ENCODE measurements at regions not wholly inside any gene's neighbourhood (a gene's known extent, or its start where the extent isn't known, plus 50 kb on each side); places are given as distances from the start of the nearest gene placed in this dataset.
"Not testable (repeated sequence)": the region's sequence is repeated elsewhere in the genome, so short reads cannot be mapped to it uniquely, and the experiment has no call there.

DNA sequence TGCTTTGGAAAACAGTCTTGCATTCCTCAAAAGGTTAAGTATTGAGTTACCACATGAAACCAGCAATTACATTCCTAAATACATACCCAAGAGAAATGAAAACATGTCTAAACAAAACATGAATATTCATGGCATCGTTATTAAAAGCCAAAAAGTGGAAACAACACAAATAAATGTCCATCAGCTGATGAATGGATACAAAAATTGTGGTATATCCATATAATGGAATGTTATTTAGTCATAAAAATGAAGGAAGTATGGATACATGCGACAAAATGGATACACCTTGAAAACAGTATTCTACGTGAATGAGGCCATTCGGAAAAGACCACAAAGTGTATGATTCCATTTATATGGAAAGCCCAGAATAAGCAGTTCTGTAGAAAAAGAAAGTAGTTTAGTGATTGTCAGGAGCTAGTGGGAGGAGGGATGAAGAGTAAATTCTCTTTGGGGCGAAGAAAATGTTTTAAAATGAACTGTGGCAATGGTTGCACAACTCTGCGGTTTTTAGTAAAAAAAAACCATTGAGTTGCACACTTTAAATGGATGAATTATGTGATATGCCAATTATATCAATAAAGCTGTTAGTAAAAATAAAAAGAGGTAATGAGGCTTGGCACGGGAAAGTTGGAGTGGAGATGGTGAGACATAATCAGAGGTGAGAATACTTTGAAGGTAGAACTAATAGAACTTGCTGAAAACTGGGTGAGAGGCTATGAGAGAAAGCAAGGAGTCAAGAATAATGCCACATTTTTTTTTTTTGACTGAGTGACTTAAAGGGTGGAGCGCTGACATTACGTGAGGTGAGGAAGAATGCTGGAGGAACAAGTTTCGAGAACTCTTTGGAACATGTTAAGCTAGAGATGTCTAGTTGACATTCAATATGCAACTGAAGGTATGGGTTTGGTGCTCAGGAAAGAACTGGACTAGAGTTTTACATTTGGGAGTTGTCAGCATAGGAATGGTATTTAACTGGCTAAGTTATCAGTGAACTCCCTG lies 194.9 kb upstream of the ZNF608 start:
- H3K27ac ChIP-seq (ENCODE audit: low read depth, low read length) = no peak overlapping the region
- WGBS, 3 donors = 76 to 87% (median 79%) methylated on average over 10 of the region's 10 CpGs

DNA sequence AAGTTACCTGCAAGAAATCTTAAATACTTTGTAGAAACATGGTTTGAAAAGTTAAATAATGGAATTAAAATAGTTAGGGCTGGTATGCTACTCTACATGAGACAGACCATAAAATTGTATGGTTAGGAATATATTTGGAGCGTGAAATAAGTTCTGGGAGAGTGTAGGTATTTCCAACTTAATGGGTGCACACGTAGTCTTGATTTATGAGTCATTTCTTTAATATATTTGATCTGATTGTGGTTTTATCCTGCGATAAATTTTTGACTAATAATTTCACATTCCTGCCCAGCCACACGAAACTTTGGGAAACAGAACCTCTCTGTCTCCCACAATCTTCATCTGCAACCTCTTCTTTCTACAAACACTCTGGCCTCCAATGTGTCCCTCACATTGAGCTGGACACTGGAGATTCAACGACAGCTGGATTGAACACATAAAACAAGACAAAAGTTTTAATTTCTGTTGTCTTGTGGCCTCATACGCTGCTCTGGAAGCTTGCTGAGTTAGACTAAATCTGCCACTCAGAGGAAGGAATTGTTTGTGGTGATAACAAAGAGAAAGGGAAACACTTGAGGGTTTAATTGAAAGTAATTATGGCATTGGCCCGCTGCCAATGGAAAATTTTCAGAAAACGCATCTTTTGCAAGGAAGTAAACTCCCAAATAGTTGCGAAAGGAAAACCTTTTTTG lies 201.8 kb upstream of the ZNF608 start:
- no peak overlapping the region for H3K27ac ChIP-seq (ENCODE audit: low read depth, low read length)
- 39 to 78% (median 41%) methylated on average over 9 of the region's 9 CpGs for WGBS, 3 donors

DNA sequence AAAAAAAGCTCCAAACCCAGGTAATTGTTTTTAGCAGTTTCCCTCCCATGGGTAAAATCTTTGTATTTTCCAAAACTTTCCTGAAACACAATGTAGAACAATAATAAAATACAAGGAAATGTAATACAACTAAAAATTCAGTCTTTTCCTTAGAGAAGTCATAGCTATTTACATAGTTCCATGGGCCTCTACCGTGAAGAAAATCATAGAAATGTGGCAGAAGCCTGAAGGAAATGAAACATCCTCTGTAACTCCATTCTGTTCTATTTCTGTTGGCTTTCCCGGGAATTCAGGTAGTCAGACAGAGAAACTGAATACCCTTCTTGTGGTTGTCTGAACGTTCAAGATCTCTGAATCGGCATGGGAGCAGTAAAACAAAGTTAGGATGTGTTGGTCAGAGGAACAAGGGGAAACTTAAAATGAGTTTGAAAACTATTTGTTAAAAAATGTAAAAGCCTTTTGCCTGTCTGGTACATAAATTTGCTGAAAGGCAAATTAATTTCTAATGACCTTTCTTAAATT lies 202.4 kb upstream of the ZNF608 start:
- H3K27ac ChIP-seq (ENCODE audit: low read depth, low read length) = no peak overlapping the region
- WGBS, 3 donors = 29 to 77% (median 33%) methylated on average over 4 of the region's 4 CpGs

DNA sequence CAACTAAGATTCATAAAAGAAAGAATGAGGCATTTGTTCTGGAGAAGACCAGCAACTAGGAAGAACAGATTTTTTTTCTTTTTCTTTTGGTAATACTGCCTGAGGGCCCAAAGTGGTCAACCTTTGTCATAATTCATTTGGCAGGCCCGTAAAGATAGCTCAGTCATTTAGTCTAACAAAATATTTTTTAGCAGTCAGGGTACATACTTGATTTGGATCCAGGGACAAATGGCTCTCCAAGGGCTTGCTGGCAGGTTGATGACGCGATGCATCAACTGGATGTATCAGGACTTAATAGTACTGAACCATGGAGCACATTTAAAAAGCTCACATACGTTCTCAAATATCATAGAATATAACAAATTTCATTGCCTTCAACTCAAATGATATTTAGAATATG lies 203.4 kb upstream of the ZNF608 start:
- no peak overlapping the region for H3K27ac ChIP-seq (ENCODE audit: low read depth, low read length)
- 75 to 76% (median 76%) methylated on average over 4 of the region's 4 CpGs for WGBS, 3 donors

DNA sequence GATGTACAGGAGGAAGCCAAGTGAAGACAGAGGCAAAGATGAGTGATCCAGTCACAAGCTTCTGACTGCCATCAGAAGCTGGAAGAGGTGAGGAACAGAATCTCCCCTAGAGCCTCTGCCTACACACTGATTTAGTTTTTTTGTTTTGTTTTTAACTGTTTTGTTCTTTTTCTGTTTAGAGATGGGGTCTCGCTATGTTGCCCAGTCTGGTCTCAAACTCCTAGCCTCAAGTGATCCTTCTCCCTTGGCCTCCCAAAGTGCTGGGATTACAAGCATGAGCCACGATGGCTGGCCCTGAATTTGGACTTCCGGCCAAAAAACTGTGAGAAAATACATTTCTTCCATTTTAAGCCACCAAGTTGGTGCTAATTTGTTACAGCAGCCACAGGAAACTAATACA lies 204.7 kb upstream of the ZNF608 start:
- no peak overlapping the region for H3K27ac ChIP-seq (ENCODE audit: low read depth, low read length)
- WGBS, 3 donors = 95 to 96% (median 96%) methylated on average over 3 of the region's 3 CpGs

DNA sequence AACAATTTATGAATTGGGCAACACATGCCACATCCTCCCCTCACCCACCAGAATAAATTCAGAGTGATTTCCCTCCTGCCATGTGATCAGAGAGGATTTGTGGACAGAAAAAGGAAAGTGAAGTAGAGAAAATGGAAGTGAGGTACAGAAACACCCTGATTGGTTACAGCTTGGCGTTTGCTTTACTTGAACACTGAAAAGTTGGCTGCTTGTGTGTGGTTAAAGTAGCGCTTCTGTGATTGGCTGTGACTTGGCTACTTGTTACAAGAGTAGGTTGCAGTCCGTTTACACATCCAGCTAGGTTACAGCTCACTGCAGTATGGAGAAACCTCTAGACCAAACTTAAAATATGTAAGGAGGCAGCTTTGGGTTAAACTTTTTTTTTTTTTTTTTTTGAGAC lies 205.2 kb upstream of the ZNF608 start:
- WGBS, 3 donors = 80 to 95% (median 84%) methylated on average over 3 of the region's 3 CpGs
- H3K27ac ChIP-seq (ENCODE audit: low read depth, low read length) = no peak overlapping the region

DNA sequence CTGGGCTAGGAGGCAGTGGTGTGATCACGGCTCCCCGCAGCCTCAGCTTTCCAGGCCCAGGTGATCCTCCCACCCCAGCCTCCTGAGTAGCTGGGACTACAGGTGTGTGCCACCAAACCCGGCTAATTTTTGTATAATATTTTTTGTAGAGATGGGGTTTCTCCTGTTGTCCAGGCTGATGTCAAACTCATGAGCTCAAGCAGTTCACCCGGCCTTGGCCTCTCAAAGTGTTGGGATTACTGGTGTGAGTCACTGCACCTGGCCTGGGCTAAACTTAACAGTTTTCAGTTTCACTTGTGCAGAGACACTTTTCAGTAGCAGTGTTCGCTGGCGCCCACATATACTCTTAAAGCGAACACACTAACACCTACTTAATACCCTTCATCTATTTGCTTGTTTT lies 205.6 kb upstream of the ZNF608 start:
- WGBS, 3 donors = 94 to 97% (median 94%) methylated on average over 7 of the region's 7 CpGs
- no peak overlapping the region for H3K27ac ChIP-seq (ENCODE audit: low read depth, low read length)

DNA sequence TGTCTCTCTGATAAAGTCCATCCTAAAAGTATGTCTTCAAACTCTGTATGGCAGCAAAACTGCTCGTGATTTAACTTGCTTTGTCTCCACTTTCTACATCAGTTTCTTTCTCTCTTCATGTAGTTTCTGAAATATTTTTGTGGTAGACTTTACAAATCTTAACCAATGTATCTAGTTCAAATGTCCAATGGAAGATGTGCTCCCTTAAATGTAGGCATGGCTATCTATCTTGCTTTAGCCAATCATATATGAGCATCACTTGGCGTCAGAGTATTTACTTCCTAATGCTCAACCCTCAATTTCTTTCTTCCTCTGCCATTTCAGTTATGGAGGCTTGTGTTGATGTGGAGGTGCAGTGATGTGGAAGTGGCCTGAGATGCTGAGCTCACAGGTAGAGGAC lies 206.1 kb upstream of the ZNF608 start:
- 91 to 98% (median 92%) methylated on average over 2 of the region's 2 CpGs for WGBS, 3 donors
- H3K27ac ChIP-seq (ENCODE audit: low read depth, low read length) = no peak overlapping the region

DNA sequence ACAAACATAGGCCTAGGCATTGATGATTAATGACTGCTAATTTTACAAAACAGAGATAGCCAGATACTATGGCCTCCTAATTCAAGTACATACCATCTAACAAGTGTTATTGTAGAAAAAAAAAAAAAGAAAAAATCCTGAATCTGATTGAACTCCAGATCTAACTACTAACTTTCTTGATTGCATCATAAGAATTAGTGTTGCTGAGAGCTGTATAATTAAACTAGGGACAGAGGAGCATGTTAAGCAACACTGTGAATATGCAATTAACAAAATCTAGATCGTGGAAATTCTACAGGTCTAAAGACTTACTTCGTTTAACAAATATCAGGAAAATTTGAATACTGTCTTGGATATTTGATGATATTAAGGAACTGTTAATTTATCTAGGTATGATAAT lies 208.3 kb upstream of the ZNF608 start:
- no peak overlapping the region for H3K27ac ChIP-seq (ENCODE audit: low read depth, low read length)
- WGBS, 3 donors = 86 to 92% (median 89%) methylated on average over 2 of the region's 2 CpGs

DNA sequence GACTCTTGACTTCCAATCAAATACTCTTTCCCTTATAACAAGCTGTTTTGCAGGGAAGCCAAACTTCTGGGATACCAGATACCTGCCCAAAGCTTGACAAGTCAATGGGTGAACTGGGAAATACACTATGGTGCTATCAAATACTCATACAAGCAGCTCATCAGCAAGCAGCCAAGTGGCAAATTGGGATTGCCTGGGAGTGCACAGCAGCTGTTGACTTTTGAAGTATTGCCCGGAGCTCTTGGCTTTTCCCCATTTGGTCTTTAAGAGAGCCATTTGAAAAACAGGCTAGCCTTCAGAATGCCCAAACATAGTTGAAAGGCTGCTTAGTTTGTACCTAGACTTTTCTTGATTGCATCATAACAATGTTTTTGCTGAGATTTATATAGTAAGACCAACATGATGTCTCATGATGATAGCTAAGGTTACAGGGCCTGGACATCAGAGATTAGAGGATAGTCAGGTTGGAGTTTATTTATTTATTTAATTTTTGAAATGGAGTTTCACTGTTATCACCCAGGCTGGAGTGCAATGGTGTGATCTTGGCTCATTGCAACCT lies 210.1 kb upstream of the ZNF608 start:
- 63 to 86% (median 77%) methylated on average over 1 of the region's 1 CpG for WGBS, 3 donors
- no peak overlapping the region for H3K27ac ChIP-seq (ENCODE audit: low read depth, low read length)

DNA sequence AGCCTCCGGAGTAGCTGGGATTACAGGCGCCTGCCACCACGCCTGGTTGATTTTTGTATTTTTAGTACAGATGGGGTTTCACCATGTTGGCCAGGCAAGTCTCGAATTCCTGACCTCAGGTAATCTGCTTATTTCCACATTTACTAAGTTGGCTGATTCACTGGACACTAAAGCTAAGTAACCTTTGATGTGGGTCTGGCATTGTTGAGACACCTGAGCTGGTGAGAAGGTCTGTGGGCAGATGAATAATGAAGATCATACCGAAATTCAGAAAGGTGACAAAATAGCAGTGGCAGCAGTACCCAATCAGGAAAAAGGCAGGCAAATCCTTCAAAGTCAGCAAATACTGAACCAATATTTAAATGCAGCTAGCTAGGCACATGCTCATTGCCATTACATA lies 210.6 kb upstream of the ZNF608 start:
- 88 to 94% (median 91%) methylated on average over 5 of the region's 5 CpGs for WGBS, 3 donors
- H3K27ac ChIP-seq (ENCODE audit: low read depth, low read length) = no peak overlapping the region

DNA sequence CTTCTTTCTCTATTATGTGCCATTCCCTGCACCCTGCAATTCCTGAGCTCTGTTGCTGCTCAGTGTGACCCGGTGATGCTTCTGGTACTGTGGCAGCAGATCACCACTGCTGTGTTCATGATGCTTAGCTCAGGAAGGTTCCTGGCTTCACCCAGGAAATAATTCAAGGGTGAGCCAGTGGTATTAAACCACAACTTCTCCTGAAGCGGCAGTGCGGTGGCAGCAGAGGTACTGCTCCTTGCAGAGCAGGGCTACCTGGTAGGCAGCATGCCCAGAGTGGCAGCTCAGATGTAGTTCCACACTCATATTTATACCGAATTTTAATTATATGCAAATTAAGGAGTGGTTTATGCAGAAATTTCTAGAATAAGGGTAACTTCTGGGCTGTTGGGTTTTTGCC lies 213.8 kb upstream of the ZNF608 start:
- WGBS, 3 donors = 75 to 90% (median 89%) methylated on average over 4 of the region's 4 CpGs
- H3K27ac ChIP-seq (ENCODE audit: low read depth, low read length) = no peak overlapping the region

DNA sequence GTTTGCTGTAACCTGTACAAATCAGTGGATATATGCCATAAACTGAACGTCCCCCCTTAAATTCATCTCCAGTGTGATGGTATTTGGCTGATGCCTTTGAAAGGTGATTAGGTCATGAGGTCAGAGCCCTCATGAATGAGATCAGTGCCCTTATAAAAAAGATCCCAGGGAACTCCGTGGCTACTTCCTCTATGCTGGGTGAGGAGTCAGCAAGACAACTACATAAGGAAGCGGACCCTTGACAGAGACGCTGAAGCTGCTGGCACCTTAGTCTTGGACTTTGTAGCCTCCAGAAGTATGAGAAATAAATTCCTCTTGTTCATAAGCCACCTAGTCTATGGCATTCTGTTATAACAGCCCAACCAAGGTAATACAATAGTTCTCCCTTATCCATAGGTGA lies 215.1 kb upstream of the ZNF608 start:
- H3K27ac ChIP-seq (ENCODE audit: low read depth, low read length) = no peak overlapping the region
- 71 to 86% (median 82%) methylated on average over 4 of the region's 4 CpGs for WGBS, 3 donors

DNA sequence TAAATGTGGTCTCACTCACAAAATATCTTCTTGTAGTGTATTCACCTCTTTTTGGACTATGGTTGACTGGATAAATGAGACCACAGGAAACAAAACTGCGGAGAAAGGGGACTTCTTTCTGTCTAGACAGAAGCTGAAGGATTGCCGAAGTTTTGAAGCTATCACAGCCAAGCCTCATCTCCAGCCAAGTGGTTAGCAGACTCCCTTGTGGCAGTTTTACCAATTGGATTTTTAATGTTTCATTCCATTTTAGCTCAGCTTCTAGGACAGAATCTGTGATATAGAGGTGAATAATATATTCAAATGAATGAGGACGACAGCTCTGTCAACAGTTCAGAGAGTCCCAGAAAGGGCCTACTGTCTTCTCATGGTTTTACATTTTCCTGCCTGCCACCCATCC lies 215.7 kb upstream of the ZNF608 start:
- 64 to 87% (median 66%) methylated on average over 3 of the region's 3 CpGs for WGBS, 3 donors

DNA sequence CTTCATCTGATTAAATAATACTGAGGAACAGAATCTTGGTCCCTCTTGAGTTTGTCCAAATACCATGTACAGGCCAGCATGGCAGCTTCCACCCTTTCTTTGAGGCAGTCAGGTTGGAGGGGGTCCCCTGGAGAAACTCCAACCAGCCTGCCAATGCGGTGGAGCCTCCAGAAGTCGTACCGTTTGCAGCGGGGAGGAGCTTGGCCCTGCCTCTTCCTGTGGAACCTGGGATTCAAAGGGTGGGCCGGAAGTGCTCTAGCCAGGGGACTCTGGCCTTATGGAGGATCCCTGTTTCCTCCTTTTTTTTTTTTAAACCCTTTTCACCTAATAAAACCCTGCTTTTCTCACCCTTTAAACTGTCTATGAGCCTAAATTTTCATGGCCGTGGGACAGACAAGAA lies 216.3 kb upstream of the ZNF608 start:
- 62 to 85% (median 80%) methylated on average over 6 of the region's 6 CpGs for WGBS, 3 donors
- H3K27ac ChIP-seq (ENCODE audit: low read depth, low read length) = no peak overlapping the region

More for the DNA sequence above, 215.7 kb upstream of the ZNF608 start:
- no peak overlapping the region for H3K27ac ChIP-seq (ENCODE audit: low read depth, low read length)

DNA sequence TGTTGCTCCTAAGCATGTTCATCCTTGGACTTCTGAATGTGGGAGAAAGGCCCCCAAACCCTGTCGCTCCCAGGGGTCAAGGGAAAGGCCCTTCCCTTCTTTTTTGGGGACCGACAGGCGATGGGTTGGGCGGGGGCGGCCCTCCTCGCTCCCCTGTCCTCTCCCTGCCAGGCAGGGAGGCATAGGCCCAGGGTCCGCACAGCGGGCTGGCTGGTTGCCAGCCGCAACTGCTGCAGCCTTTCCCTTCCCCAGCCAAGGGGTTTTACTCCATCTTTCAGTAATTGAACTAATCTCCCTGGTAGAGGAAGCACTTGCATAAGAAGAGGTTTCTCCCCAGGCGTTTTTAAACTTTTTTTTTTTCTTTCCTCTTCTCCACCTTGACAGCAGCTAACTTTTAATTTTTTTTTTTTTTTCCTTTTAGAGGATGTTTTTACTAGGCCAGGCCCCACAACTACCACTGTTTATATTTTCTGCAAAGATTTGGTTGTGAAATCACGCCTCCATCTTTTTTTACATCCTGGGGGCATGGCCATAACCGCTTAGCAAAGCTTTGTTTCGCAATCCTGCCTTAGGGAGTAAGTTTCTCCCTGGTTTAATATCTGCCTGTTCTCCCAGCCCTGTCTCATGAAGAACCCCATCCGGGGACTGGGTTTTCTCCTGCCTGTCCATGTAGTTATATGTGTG lies 216.9 kb upstream of the ZNF608 start:
- 59 to 90% (median 73%) methylated on average over 14 of the region's 14 CpGs for WGBS, 3 donors
- H3K27ac ChIP-seq (ENCODE audit: low read depth, low read length) = no peak overlapping the region

DNA sequence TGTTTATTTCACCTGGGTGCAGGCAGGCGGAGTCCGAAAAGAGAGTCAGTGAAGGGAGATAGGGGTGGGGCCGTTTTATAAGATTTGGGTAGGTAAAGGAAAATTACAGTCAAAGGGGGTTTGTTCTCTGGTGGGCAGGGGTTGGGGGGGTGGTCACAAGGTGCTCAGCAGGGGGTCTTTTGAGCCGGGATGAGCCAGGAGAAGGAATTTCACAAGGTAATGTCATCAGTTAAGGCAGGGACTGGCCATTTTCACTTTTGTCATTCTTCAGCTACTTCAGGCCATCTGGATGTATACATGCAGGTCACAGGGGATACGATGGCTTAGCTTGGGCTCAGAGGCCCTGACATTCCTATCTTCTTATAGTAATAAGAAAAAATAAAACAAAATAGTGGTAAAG lies 220.3 kb upstream of the ZNF608 start:
- not testable (repeated sequence) for H3K27ac ChIP-seq (ENCODE audit: low read depth, low read length)
- WGBS, 3 donors = 72 to 87% (median 82%) methylated on average over 5 of the region's 5 CpGs

DNA sequence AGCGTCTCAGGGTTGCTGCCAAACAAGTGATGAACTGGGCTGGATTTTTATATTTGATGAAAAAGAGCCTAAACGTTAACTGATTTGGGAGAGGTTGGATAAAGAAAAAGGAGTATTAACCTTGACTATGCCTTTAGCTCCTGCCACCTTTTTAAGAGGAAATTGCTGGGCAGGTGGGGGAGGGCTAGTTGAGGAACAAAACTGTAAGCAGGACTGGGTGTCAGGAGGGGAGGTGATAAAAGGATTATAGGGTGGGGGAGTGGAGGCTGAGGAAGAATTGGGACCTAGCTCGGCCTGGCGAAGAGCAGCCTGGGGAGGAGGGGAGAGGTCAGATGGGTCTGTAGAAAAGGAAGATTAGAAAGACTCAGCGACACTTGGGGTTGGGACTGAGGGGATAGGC lies 223.9 kb upstream of the ZNF608 start:
- not testable (repeated sequence) for H3K27ac ChIP-seq (ENCODE audit: low read depth, low read length)
- WGBS, 3 donors = 89 to 95% (median 91%) methylated on average over 5 of the region's 5 CpGs

DNA sequence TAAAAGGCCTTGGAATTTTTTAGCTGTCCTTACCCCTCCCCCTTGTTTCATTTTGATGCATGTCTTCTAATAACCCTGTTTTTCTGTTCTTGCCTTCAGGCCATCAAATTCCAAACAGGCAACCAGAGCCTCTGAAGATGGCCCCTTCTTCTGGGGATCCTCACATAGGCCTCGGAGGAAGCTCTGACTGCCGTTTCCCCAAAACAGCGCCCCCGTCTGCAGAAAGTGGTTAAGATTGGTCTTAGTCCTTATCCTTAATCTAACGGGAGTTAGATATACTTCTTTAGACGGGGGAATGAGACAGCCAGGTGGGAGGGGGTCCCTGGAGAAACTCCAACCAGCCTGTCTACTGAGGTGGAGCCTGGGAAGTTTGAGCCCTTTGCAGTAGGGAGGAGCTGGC lies 226.3 kb upstream of the ZNF608 start:
- WGBS, 3 donors = 90 to 96% (median 93%) methylated on average over 6 of the region's 6 CpGs
- H3K27ac ChIP-seq (ENCODE audit: low read depth, low read length) = no peak overlapping the region
